ENCODE measurements at regions not wholly inside any gene's neighbourhood (a gene's known extent, or its start where the extent isn't known, plus 50 kb on each side); places are given as distances from the start of the nearest gene placed in this dataset.

- TF ChIP-seq, protein P1, sequence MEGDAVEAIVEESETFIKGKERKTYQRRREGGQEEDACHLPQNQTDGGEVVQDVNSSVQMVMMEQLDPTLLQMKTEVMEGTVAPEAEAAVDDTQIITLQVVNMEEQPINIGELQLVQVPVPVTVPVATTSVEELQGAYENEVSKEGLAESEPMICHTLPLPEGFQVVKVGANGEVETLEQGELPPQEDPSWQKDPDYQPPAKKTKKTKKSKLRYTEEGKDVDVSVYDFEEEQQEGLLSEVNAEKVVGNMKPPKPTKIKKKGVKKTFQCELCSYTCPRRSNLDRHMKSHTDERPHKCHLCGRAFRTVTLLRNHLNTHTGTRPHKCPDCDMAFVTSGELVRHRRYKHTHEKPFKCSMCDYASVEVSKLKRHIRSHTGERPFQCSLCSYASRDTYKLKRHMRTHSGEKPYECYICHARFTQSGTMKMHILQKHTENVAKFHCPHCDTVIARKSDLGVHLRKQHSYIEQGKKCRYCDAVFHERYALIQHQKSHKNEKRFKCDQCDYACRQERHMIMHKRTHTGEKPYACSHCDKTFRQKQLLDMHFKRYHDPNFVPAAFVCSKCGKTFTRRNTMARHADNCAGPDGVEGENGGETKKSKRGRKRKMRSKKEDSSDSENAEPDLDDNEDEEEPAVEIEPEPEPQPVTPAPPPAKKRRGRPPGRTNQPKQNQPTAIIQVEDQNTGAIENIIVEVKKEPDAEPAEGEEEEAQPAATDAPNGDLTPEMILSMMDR (IDR thresholded peaks at IDR 0.05 in 2 of 3, conservative IDR thresholded peaks at IDR 0.05 in 1 of 3; ENCODE audit: borderline replicate concordance in 1 of 3, insufficient read depth in 1 of 3, low read depth in 2 of 3, low read length in 2 of 3), result no peak
- TF ChIP-seq POLR2AphosphoS5 (IDR thresholded peaks at IDR 0.05; ENCODE audit: low read depth, low read length) (no peak), CEBPB (IDR thresholded peaks at IDR 0.05; ENCODE audit: low read depth) (no peak), EGR1 (IDR thresholded peaks at IDR 0.05; ENCODE audit: low read depth) (no peak), POLR2A (IDR thresholded peaks at IDR 0.05; ENCODE audit: borderline replicate concordance, extremely low read depth, insufficient read depth, insufficient read length) (no peak), REST (IDR thresholded peaks at IDR 0.05; ENCODE audit: low read depth) (no peak), SP1 (IDR thresholded peaks at IDR 0.05; ENCODE audit: low read depth) (no peak), SIN3A (IDR thresholded peaks at IDR 0.05; ENCODE audit: low read depth) (no peak), YY1 (IDR thresholded peaks at IDR 0.05; ENCODE audit: extremely low read depth, insufficient replicate concordance, low read depth, low read length) (no peak)
These were observed 301.6 kb upstream of the SEMA3D start for GRCh38 chr7:85488406-85488805.
